OCI-LY1 (cell line): ENCODE measurements at regions not wholly inside any gene's neighbourhood (a gene's known extent, or its start where the extent isn't known, plus 50 kb on each side); places are given as distances from the start of the nearest gene placed in this dataset.

Experiments
- H2AFZ ChIP-seq: fragments of 200-600 bp; sonication (generic), shearing (Covaris generic); 2 replicates; pipeline ENCODE4 v1.6.0; 2014; ENCODE audit warnings: antibody characterized with exemption, mild to moderate bottlenecking, low read length
- H3F3A ChIP-seq: fragments of 200-600 bp; sonication (generic), shearing (Covaris generic); 2 replicates; pipeline ENCODE4 v1.6.0; 2014; ENCODE audit warnings: mild to moderate bottlenecking, antibody characterized with exemption, low read length, moderate library complexity; ENCODE audit not compliant: insufficient read depth
- H3K27ac ChIP-seq: fragments of 200-600 bp; sonication (generic); 2 replicates; pipeline ENCODE4 v1.5.1; 2014; ENCODE audit warnings: low read length, mixed run types, mild to moderate bottlenecking, low read depth; ENCODE audit not compliant: poor library complexity, severe bottlenecking
- H3K27me3 ChIP-seq: fragments of 200-600 bp; sonication (generic); 2 replicates; pipeline ENCODE4 v1.6.0; 2014; ENCODE audit warnings: antibody characterized with exemption, mild to moderate bottlenecking, low read length, moderate library complexity; ENCODE audit not compliant: insufficient read depth
- H3K36me3 ChIP-seq: fragments of 200-600 bp; sonication (generic); 2 replicates; pipeline ENCODE4 v1.6.1; 2014; ENCODE audit warnings: mild to moderate bottlenecking, antibody characterized with exemption, low read length, moderate library complexity, mixed read lengths; ENCODE audit not compliant: insufficient read depth
- H3K4me1 ChIP-seq: fragments of 200-600 bp; sonication (generic); 2 replicates; pipeline ENCODE4 v1.5.1; 2014; ENCODE audit warnings: mild to moderate bottlenecking, low read length, moderate library complexity; ENCODE audit not compliant: insufficient read depth, severe bottlenecking
- H3K4me2 ChIP-seq: fragments of 200-600 bp; sonication (generic), shearing (Covaris generic); 2 replicates; pipeline ENCODE4 v1.6.1; 2014; ENCODE audit warnings: low read length
- H3K4me3 ChIP-seq: fragments of 200-600 bp; sonication (generic); 2 replicates; pipeline ENCODE4 v1.5.1; 2014; ENCODE audit warnings: low read length, low read depth, mild to moderate bottlenecking, mixed read lengths; ENCODE audit not compliant: poor library complexity, severe bottlenecking
- H3K79me2 ChIP-seq: fragments of 200-600 bp; shearing (Covaris generic); 2 replicates; pipeline ENCODE4 v1.6.1; 2016; ENCODE audit warnings: mixed run types, low read length, mixed read lengths; ENCODE audit not compliant: insufficient read depth
- H3K9ac ChIP-seq: fragments of 200-600 bp; sonication (generic), shearing (Covaris generic); 2 replicates; pipeline ENCODE4 v1.6.1; 2014; ENCODE audit warnings: mild to moderate bottlenecking, low read length, mixed read lengths
- H3K9me2 ChIP-seq: fragments of 200-600 bp; sonication (generic), shearing (Covaris generic); 2 replicates; pipeline ENCODE4 v1.6.1; 2014; ENCODE audit warnings: low read depth, mild to moderate bottlenecking, low read length, mixed read lengths
- H3K9me3 ChIP-seq: fragments of 200-600 bp; shearing (Covaris generic); 2 replicates; pipeline ENCODE4 v1.6.1; 2014; ENCODE audit warnings: low read length, mixed read lengths
- H4K20me1 ChIP-seq: fragments of 200-600 bp; sonication (generic), shearing (Covaris generic); 2 replicates; pipeline ENCODE4 v1.6.0; 2016; ENCODE audit warnings: mild to moderate bottlenecking, low read length; ENCODE audit not compliant: insufficient read depth
- CTCF ChIP-seq: fragments of 200-600 bp; sonication (generic), shearing (Covaris generic); IDR thresholded peaks from 2 replicates; pipeline ENCODE4 v1.5.1; 2017; ENCODE audit warnings: mild to moderate bottlenecking, antibody characterized with exemption, low read length, moderate library complexity, mixed read lengths
- EZH2 ChIP-seq: fragments of 200-600 bp; sonication (generic), shearing (Covaris generic); IDR thresholded peaks from 2 replicates; pipeline ENCODE4 v1.8.0; 2017; ENCODE audit warnings: borderline replicate concordance, mixed run types, mild to moderate bottlenecking, antibody characterized with exemption, low read length, moderate library complexity, mixed read lengths

- H3K4me1 ChIP-seq, result peaks cover 20% of the 10 kb centered on the region
- no peak overlapping the region for H2AFZ ChIP-seq
- no peaks in the 10 kb centered on the region for H3K36me3 ChIP-seq
- H3K4me2 ChIP-seq, result no peak overlapping the region
- no peak for TF ChIP-seq EZH2
- TF ChIP-seq CTCF, result no peak
- H3K9me2 ChIP-seq, result no peaks in the 10 kb centered on the region
- no peaks in the 10 kb centered on the region for H3K27me3 ChIP-seq
- H3K27ac ChIP-seq, result no peak overlapping the region
- no peak overlapping the region for H3K4me3 ChIP-seq
- H3K9ac ChIP-seq, result no peak overlapping the region
- no peaks in the 10 kb centered on the region for H4K20me1 ChIP-seq
- H3K79me2 ChIP-seq, result no peaks in the 10 kb centered on the region
- no peaks in the 10 kb centered on the region for H3F3A ChIP-seq
- H3K9me3 ChIP-seq, result no peaks in the 10 kb centered on the region
Observed at GRCh38 chr2:11997142-11997541, 250.7 kb downstream of the LPIN1 start.

- H3F3A ChIP-seq, result no peaks in the 10 kb centered on the region
- H3K9me3 ChIP-seq, result no peaks in the 10 kb centered on the region
- H3K4me2 ChIP-seq, result no peak overlapping the region
- H3K27ac ChIP-seq, result no peak overlapping the region
- H2AFZ ChIP-seq, result no peak overlapping the region
- no peak overlapping the region for H3K4me3 ChIP-seq
- H3K27me3 ChIP-seq, result no peaks in the 10 kb centered on the region
- TF ChIP-seq EZH2 (no peak), CTCF (no peak)
- H3K79me2 ChIP-seq, result no peaks in the 10 kb centered on the region
- no peaks in the 10 kb centered on the region for H3K9me2 ChIP-seq
- no peaks in the 10 kb centered on the region for H3K36me3 ChIP-seq
- peaks cover 20% of the 10 kb centered on the region for H3K4me1 ChIP-seq
- H4K20me1 ChIP-seq, result no peaks in the 10 kb centered on the region
- H3K9ac ChIP-seq, result no peak overlapping the region
Observed at GRCh38 chr2:11998218-11998617, 251.8 kb downstream of the LPIN1 start.

GRCh38 chr2:11998626-11999378 lies 252.4 kb downstream of the LPIN1 start:
- Histone ChIP-seq H2AFZ (no peak overlapping the region), H3K27me3 (no peaks in the 10 kb centered on the region), H3K9ac (no peak overlapping the region)

More at GRCh38 chr2:11998626-11999378, 252.4 kb downstream of the LPIN1 start:
- no peak overlapping the region for H3K27ac ChIP-seq
- peaks cover 20% of the 10 kb centered on the region for H3K4me1 ChIP-seq
- no peaks in the 10 kb centered on the region; the same call in 1 of the 2 replicates for H3K9me3 ChIP-seq
- no peak overlapping the region for H3K4me3 ChIP-seq
- H4K20me1 ChIP-seq, result no peaks in the 10 kb centered on the region
- H3K9me2 ChIP-seq, result no peaks in the 10 kb centered on the region
- H3K4me2 ChIP-seq, result no peak overlapping the region
- no peaks in the 10 kb centered on the region for H3K79me2 ChIP-seq
- TF ChIP-seq EZH2 (no peak), CTCF (no peak)
- no peaks in the 10 kb centered on the region for H3F3A ChIP-seq
- no peaks in the 10 kb centered on the region for H3K36me3 ChIP-seq
